Esophagus muscularis mucosa (tissue), 3 donors: ENCODE measurements at regions not wholly inside any gene's neighbourhood (a gene's known extent, or its start where the extent isn't known, plus 50 kb on each side); places are given as distances from the start of the nearest gene placed in this dataset.

ENCODE experiments used
- EP300 ChIP-seq: sonication (generic); formaldehyde crosslinking; IDR thresholded peaks from one replicate; pipeline ENCODE4 v1.6.1; 2017; ENCODE audit warnings: antibody characterized with exemption
- TF ChIP-seq, protein P1 (sequence below), 3 experiments: fragments of 200-600 bp in 2 of 3; fragments of 450-650 bp in 1 of 3; sonication (generic) in 2 of 3; IDR thresholded peaks; one replicate each; pipeline ENCODE4 v1.5.1; 2017 to 2019; ENCODE audit warnings: antibody characterized with exemption in 3 of 3, mild to moderate bottlenecking in 2 of 3, moderate library complexity in 1 of 3

DNA sequence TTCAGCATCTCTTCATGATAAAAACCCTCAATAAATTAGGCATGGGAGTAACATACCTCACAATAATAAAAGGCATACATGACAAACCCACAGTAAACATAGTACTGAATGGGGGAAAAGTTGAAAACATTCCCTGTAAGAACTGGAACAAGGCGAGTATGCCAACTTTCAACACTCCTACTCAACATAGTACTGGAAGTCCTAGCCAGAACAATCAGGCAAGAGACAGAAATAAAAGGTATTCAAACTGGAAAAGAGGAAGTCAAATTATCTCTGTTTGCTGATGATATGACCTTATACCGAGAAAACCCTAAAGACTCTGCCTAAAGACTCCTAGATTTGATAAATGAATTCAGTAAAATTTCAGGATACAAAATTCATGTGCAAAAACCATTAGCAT lies 167.6 kb downstream of the TMEM38B start:
- TF ChIP-seq, protein P1, sequence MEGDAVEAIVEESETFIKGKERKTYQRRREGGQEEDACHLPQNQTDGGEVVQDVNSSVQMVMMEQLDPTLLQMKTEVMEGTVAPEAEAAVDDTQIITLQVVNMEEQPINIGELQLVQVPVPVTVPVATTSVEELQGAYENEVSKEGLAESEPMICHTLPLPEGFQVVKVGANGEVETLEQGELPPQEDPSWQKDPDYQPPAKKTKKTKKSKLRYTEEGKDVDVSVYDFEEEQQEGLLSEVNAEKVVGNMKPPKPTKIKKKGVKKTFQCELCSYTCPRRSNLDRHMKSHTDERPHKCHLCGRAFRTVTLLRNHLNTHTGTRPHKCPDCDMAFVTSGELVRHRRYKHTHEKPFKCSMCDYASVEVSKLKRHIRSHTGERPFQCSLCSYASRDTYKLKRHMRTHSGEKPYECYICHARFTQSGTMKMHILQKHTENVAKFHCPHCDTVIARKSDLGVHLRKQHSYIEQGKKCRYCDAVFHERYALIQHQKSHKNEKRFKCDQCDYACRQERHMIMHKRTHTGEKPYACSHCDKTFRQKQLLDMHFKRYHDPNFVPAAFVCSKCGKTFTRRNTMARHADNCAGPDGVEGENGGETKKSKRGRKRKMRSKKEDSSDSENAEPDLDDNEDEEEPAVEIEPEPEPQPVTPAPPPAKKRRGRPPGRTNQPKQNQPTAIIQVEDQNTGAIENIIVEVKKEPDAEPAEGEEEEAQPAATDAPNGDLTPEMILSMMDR (IDR thresholded peaks at IDR 0.05): no peak
- no peak for TF ChIP-seq EP300
